HG03097 (cell line): ENCODE measurements at regions not wholly inside any gene's neighbourhood (a gene's known extent, or its start where the extent isn't known, plus 50 kb on each side); places are given as distances from the start of the nearest gene placed in this dataset.

Experiments
- ATAC-seq: cut with Tn5 transposase; IDR thresholded peaks from one replicate; pipeline ENCODE4 v1.9.1; 2021; ENCODE audit not compliant: unreplicated experiment, low FRiP score

- ATAC-seq, result no peak
Measured at GRCh38 chr2:167548396-167548795, 660.1 kb downstream of the XIRP2 start.

- ATAC-seq, result no peak
Measured at GRCh38 chr2:167544602-167545001, 656.3 kb downstream of the XIRP2 start.

- ATAC-seq, result no peak
Measured at GRCh38 chr2:167543721-167544120, 655.4 kb downstream of the XIRP2 start.

GRCh38 chr2:167537743-167538142, 649.5 kb downstream of the XIRP2 start:
- no peak for ATAC-seq

GRCh38 chr2:167534443-167534842, 646.2 kb downstream of the XIRP2 start:
- ATAC-seq, result no peak

GRCh38 chr2:167524786-167525185, 636.5 kb downstream of the XIRP2 start:
- no peak for ATAC-seq

GRCh38 chr2:167510071-167510759, 621.9 kb downstream of the XIRP2 start:
- ATAC-seq, result no peak

GRCh38 chr2:167509586-167509985, 621.3 kb downstream of the XIRP2 start:
- ATAC-seq, result no peak

- no peak for ATAC-seq
Measured at GRCh38 chr2:167508709-167509108, 620.4 kb downstream of the XIRP2 start.

- no peak for ATAC-seq
Measured at GRCh38 chr2:167506395-167506794, 618.1 kb downstream of the XIRP2 start.

- no peak for ATAC-seq
Measured at GRCh38 chr2:167504695-167505094, 616.4 kb downstream of the XIRP2 start.

- no peak for ATAC-seq
Measured at GRCh38 chr2:167504061-167504460, 615.8 kb downstream of the XIRP2 start.

GRCh38 chr2:167501618-167502017, 613.3 kb downstream of the XIRP2 start:
- ATAC-seq, result no peak

- ATAC-seq, result no peak
Measured at GRCh38 chr2:167493862-167494261, 605.6 kb downstream of the XIRP2 start.

- ATAC-seq, result no peak
Measured at GRCh38 chr2:167492486-167492885, 604.2 kb downstream of the XIRP2 start.

GRCh38 chr2:167491788-167492187, 603.5 kb downstream of the XIRP2 start:
- no peak for ATAC-seq

- ATAC-seq, result no peak
Measured at GRCh38 chr2:167490455-167490854, 602.2 kb downstream of the XIRP2 start.

- ATAC-seq, result no peak
Measured at GRCh38 chr2:167489325-167489724, 601.0 kb downstream of the XIRP2 start.

- no peak for ATAC-seq
Measured at GRCh38 chr2:167487728-167488127, 599.4 kb downstream of the XIRP2 start.

GRCh38 chr2:167484875-167485274, 596.6 kb downstream of the XIRP2 start:
- no peak for ATAC-seq

GRCh38 chr2:167480986-167481309, 592.7 kb downstream of the XIRP2 start:
- ATAC-seq, result no peak

GRCh38 chr2:167480232-167480985, 592.1 kb downstream of the XIRP2 start:
- ATAC-seq, result no peak
